Spinal cord (tissue), 9 donors: ENCODE measurements at regions not wholly inside any gene's neighbourhood (a gene's known extent, or its start where the extent isn't known, plus 50 kb on each side); places are given as distances from the start of the nearest gene placed in this dataset.

Experiments
- DNase-seq, 6 donors: peaks; one replicate each; pipeline versions ENCODE4 v3.0.0 to v3.0.0-alpha.2; 2013 to 2015; ENCODE audit warnings: low spot score in 6 of 6, low read depth in 4 of 6
- H3K27ac ChIP-seq: one replicate; pipeline ENCODE4 v1.5.1; 2013; ENCODE audit warnings: low read depth, low read length, control low read depth
- H3K27me3 ChIP-seq: one replicate; pipeline ENCODE4 v1.6.1; 2013; ENCODE audit warnings: low read length; ENCODE audit not compliant: control insufficient read depth, insufficient read depth
- H3K36me3 ChIP-seq: one replicate; pipeline ENCODE4 v1.6.1; 2013; ENCODE audit warnings: low read length; ENCODE audit not compliant: control insufficient read depth, insufficient read depth
- H3K4me1 ChIP-seq: one replicate; pipeline ENCODE4 v1.6.1; 2013; ENCODE audit warnings: low read length; ENCODE audit not compliant: control insufficient read depth, insufficient read depth
- H3K4me3 ChIP-seq: one replicate; pipeline ENCODE4 v1.5.1; 2013; ENCODE audit warnings: low read depth, low read length, control low read depth
- H3K9me3 ChIP-seq: one replicate; pipeline ENCODE4 v1.6.1; 2013; ENCODE audit warnings: low read length; ENCODE audit not compliant: control insufficient read depth, insufficient read depth
- WGBS: methylation state at CpG from one replicate; pipeline ENCODE4 v1.1.5; 2013; ENCODE audit warnings: missing lambda C conversion rate; ENCODE audit not compliant: insufficient coverage; 5-methylcytosine and 5-hydroxymethylcytosine counted together
- donor health status: healthy.

DNA sequence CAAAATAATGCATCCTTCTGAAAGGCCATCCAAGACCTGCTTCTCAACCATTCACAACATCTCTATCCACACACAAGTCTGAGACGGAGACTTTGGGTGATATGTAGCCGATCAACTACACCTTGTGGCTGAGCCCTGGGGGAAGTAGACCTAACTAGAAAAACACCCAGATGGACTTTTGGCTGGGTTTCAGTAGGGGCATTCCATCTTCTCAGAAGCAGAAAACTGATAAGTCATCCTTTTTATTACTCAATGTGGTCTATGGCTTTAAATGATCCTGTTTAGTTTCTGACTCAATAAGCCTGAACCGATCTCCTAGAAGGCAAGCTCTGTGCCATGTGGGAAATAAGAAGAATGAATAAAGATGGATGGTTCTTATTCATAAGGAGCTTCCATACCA is 82.5 kb upstream of the AFF2 start:
- DNase-seq: no peak
- Histone ChIP-seq H3K4me3 (no peak overlapping the region), H3K4me1 (no peaks in the 10 kb centered on the region), H3K36me3 (no peaks in the 10 kb centered on the region), H3K9me3 (no peaks in the 10 kb centered on the region), H3K27ac (no peak overlapping the region), H3K27me3 (no peaks in the 10 kb centered on the region)
- WGBS: 0% methylated on average over 1 of the region's 3 CpGs

DNA sequence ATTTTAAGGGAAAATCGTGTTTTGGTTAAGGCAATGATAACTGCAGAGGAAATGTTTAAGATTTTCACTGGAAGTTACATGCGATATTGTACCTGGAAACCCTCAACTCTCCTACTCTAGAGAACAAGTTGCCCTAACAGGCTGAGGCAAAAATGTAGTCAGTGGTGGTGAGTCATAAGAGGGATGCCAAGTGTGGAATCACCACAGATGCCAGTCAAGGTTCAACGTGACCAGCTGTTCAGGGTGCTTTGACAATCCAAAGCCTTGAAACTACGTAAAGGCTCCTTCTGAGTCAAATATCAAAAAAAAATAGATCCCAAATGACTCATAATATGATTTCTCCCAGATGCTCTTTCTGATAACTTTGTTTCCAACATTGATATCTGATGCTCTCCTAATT is 77.9 kb upstream of the AFF2 start:
- Histone ChIP-seq H3K4me1 (no peaks in the 10 kb centered on the region), H3K27ac (no peak overlapping the region), H3K27me3 (no peaks in the 10 kb centered on the region), H3K4me3 (no peak overlapping the region), H3K36me3 (no peaks in the 10 kb centered on the region), H3K9me3 (no peaks in the 10 kb centered on the region)
- WGBS: 79% methylated on average over 2 of the region's 4 CpGs
- no peak for DNase-seq

DNA sequence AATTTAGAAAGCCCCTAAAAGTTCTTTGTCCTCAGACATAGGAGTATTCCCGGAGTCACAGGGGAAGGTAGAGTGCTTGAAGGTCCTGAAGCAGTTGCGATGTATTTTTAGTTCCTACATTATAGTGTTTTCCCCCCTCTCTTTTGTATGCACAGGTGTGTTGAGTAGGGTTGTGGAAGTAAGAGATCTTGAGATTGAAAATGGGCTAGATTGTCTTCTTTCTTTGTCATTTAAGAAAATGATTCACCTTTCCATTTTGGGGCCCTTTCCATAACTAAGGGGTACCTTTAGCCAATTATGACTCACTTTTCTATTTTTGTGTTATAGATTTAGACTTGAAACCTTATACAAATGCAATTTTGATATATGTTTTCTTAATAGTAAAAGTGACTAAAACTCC is 75.8 kb upstream of the AFF2 start:
- no CpG with 5 or more reads among the region's 2 CpGs for WGBS
- DNase-seq: no peak
- H3K9me3 ChIP-seq: no peaks in the 10 kb centered on the region

DNA sequence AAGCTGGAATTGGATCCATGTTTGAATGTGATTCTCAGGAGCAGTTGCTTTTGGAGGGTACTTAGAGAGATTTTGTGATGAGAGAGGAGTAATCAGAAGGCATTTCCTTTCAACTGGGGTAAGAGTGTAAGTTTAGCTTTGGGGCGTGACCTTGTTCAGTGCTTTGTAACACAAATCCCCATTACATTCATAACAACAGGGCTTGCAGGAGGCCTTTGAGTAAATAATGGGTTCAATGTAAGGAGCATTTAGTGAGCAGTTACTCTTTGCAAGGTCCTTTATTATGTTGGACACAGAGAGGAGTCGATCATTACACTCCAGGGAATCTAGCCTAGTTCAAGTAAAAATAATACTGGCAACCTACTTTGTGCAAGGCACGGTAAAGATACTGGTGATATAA is 74.0 kb upstream of the AFF2 start:
- WGBS: 20% methylated on average over 1 of the region's 3 CpGs
- Histone ChIP-seq H3K4me1 (no peaks in the 10 kb centered on the region), H3K36me3 (no peaks in the 10 kb centered on the region), H3K9me3 (no peaks in the 10 kb centered on the region), H3K27me3 (no peaks in the 10 kb centered on the region), H3K4me3 (no peak overlapping the region), H3K27ac (no peak overlapping the region)
- DNase-seq: no peak

More for the DNA sequence above, 75.8 kb upstream of the AFF2 start:
- Histone ChIP-seq H3K27ac (no peak overlapping the region), H3K4me3 (no peak overlapping the region), H3K4me1 (no peaks in the 10 kb centered on the region), H3K36me3 (no peaks in the 10 kb centered on the region), H3K27me3 (no peaks in the 10 kb centered on the region)

DNA sequence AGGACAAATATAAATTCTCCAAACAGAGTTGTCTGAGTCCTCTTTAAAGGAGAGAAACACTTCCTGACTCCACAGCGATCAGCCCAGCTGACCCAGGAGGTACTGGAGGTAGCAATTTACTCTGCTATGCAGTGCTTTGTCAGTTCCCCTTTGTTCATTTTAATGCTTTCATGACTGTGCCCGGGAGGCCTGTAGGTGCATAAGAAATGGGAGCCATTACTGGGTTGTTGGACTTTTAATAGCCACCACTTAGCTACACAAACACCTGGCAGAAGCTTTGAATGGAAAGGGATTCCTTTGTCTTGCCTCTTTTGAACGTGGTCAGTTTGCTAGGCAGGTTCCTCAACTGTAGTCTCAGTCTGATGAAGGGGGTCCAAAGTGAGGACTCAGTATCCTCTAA is 59.0 kb upstream of the AFF2 start:
- no peaks in the 10 kb centered on the region for H3K36me3 ChIP-seq
- H3K27ac ChIP-seq: no peak overlapping the region
- WGBS: 25% methylated on average over 2 of the region's 3 CpGs
- H3K27me3 ChIP-seq: no peaks in the 10 kb centered on the region
- H3K9me3 ChIP-seq: no peaks in the 10 kb centered on the region
- no peak overlapping the region for H3K4me3 ChIP-seq
- DNase-seq: no peak
- H3K4me1 ChIP-seq: no peaks in the 10 kb centered on the region

DNA sequence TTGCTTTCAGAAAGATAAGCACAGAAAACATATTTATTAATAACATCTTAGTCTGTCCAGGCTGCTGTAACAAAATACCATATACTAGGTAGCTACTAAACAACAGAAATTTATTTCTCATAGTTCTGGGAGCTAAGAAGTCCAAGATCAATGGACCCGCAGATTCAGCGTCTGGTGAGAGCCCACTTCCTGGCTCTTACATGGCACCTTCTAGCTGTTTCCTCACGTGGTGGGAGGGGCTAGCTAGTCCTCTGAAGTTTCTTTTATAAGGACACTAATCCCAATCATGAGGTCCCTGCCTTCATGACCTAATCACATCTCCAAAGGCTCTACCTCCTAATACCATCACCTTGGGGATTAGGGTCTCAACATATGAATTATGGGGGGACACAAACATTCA is 57.2 kb upstream of the AFF2 start:
- Histone ChIP-seq H3K27ac (no peak overlapping the region), H3K27me3 (no peaks in the 10 kb centered on the region), H3K9me3 (no peaks in the 10 kb centered on the region), H3K36me3 (no peaks in the 10 kb centered on the region), H3K4me1 (no peaks in the 10 kb centered on the region), H3K4me3 (no peak overlapping the region)
- no peak for DNase-seq
- WGBS: 80% methylated on average over 1 of the region's 3 CpGs

DNA sequence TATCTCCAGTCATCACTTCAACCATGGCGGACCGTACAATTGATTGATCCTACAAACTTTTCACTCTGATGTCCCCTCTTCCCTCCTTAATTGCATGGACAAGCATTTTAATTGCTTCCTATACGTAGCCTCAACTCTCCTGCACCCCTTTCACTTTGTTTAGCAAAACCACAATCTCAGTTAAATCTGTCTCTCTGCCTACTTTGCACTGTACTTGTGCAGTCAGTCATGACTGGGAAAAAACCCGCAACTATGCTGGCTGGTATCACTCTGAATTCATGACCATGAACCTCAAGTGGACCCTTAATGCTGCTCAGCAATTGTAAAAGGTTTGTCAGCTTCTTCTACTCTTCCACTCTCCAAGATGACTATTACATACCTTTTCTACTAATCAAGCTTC is 51.7 kb upstream of the AFF2 start:
- 79% methylated on average over 4 of the region's 4 CpGs for WGBS
- DNase-seq: no peak
- H3K4me1 ChIP-seq: no peaks in the 10 kb centered on the region
- no peak overlapping the region for H3K27ac ChIP-seq
- H3K27me3 ChIP-seq: no peaks in the 10 kb centered on the region
- no peak overlapping the region for H3K4me3 ChIP-seq
- H3K36me3 ChIP-seq: no peaks in the 10 kb centered on the region
- H3K9me3 ChIP-seq: no peaks in the 10 kb centered on the region
